Endothelial cell of umbilical vein (primary cell): ENCODE measurements at regions not wholly inside any gene's neighbourhood (a gene's known extent, or its start where the extent isn't known, plus 50 kb on each side); places are given as distances from the start of the nearest gene placed in this dataset.

Experiments used
- BruUV-seq: library from RNA; stranded (reverse); fragments of 400-500 nt; replicated peaks from 2 replicates; lab custom pipeline; 2021; lab: Mats Ljungman, UMichigan
- CTCF ChIA-PET: fragments of 300-600, 350-600 bp; sonication (Branson Sonifier 250); formaldehyde crosslinking; loops from one replicate; lab custom pipeline; 2021; ENCODE audit warnings: antibody characterized with exemption, inconsistent platforms; lab: Charles Lee
- POLR2A ChIA-PET: fragments of 300-600, 350-600 bp; sonication (Branson Sonifier 250); formaldehyde crosslinking; loops from one replicate; lab custom pipeline; 2021; ENCODE audit warnings: antibody characterized with exemption, inconsistent platforms; lab: Charles Lee
- DNase-seq: peaks from one replicate; pipeline ENCODE4 v3.0.0-alpha.2; 2011; ENCODE audit warnings: low read depth, low spot score
- FAIRE-seq: peaks from 2 replicates; lab custom pipeline; 2011; peaks lifted over from hg19 to GRCh38; lab: Jason Lieb, UNC
- H2AFZ ChIP-seq: 2 replicates; pipeline ENCODE4 v1.6.0; 2012; ENCODE audit warnings: low read depth, low read length, control low read depth, inconsistent platforms
- H3K27ac ChIP-seq: 2 replicates; pipeline ENCODE4 v1.5.1; 2011; ENCODE audit warnings: low read depth, mild to moderate bottlenecking, control low read depth, low read length, moderate library complexity; ENCODE audit not compliant: insufficient read depth
- H3K27me3 ChIP-seq, 2 experiments: 2 replicates each; pipeline versions ENCODE4 v1.6.0 to v1.6.1; 2011; ENCODE audit warnings: low read length in 2 of 2, mixed read lengths in 1 of 2; ENCODE audit not compliant: control insufficient read depth in 2 of 2, insufficient read depth in 2 of 2
- H3K36me3 ChIP-seq, 2 experiments: 2 replicates in 1 of 2; 3 replicates in 1 of 2; pipeline ENCODE4 v1.5.1; 2011; ENCODE audit warnings: low read length in 2 of 2, mild to moderate bottlenecking in 1 of 2, moderate library complexity in 1 of 2; ENCODE audit not compliant: control insufficient read depth in 2 of 2, insufficient read depth in 2 of 2; ENCODE audit errors: extremely low read depth in 1 of 2
- H3K4me1 ChIP-seq: 3 replicates; pipeline ENCODE4 v1.5.1; 2011; ENCODE audit warnings: mild to moderate bottlenecking, low read length; ENCODE audit not compliant: control insufficient read depth, insufficient read depth; ENCODE audit errors: extremely low read depth
- H3K4me2 ChIP-seq: 2 replicates; pipeline ENCODE4 v1.6.1; 2011; ENCODE audit warnings: low read length, control low read depth, mixed read lengths; ENCODE audit not compliant: insufficient read depth
- H3K4me3 ChIP-seq, 3 experiments: fragments of 200-600 bp in 1 of 3; sonication (generic), shearing (Covaris generic) in 1 of 3; replicated peaks in 1 of 3; 2 replicates each; pipeline ENCODE4 v1.5.1; 2011 to 2016; ENCODE audit warnings: control low read depth in 3 of 3, low read length in 3 of 3, mild to moderate bottlenecking in 2 of 3, inconsistent platforms in 1 of 3, low read depth in 1 of 3, moderate library complexity in 1 of 3; ENCODE audit not compliant: insufficient read depth in 1 of 3
- H3K79me2 ChIP-seq: 2 replicates; pipeline ENCODE4 v1.6.0; 2012; ENCODE audit warnings: low read length, inconsistent platforms; ENCODE audit not compliant: control insufficient read depth, insufficient read depth
- H3K9ac ChIP-seq: replicated peaks from 2 replicates; pipeline ENCODE3; 2011; ENCODE audit warnings: low read length, control low read depth; ENCODE audit not compliant: insufficient read depth; ENCODE audit errors: extremely low read depth
- H3K9me1 ChIP-seq: replicated peaks from 3 replicates; pipeline ENCODE4 v1.6.0; 2011; ENCODE audit warnings: mild to moderate bottlenecking, low read length; ENCODE audit not compliant: control insufficient read depth, insufficient read depth; ENCODE audit errors: extremely low read depth
- H3K9me3 ChIP-seq: replicated peaks from 2 replicates; pipeline ENCODE4 v1.5.1; 2012; ENCODE audit warnings: low read length, inconsistent platforms; ENCODE audit not compliant: control insufficient read depth, insufficient read depth
- H4K20me1 ChIP-seq: replicated peaks from 2 replicates; pipeline ENCODE3; 2011; ENCODE audit warnings: mild to moderate bottlenecking, low read length; ENCODE audit not compliant: control insufficient read depth, insufficient read depth; ENCODE audit errors: extremely low read depth
- CTCF ChIP-seq, 2 donors: IDR thresholded peaks; 1 replicate in 1 of 2; 2 replicates in 1 of 2; pipeline ENCODE4 v1.5.1; 2011; ENCODE audit warnings: low read length in 2 of 2, mild to moderate bottlenecking in 2 of 2, moderate library complexity in 2 of 2, control low read depth in 1 of 2, inconsistent platforms in 1 of 2, low read depth in 1 of 2; ENCODE audit not compliant: insufficient read depth in 1 of 2; ENCODE audit errors: extremely low read depth in 1 of 2
- EZH2 ChIP-seq: IDR thresholded peaks from 2 replicates; pipeline ENCODE4 v1.6.1; 2012; ENCODE audit warnings: borderline replicate concordance, low read depth, mild to moderate bottlenecking, moderate library complexity, low read length, inconsistent platforms; ENCODE audit not compliant: severe bottlenecking
- FOS ChIP-seq: IDR thresholded peaks from 2 replicates; pipeline ENCODE4 v1.6.1; 2011; ENCODE audit warnings: mild to moderate bottlenecking, low read length, moderate library complexity, borderline replicate concordance; ENCODE audit not compliant: insufficient read depth
- GATA2 ChIP-seq: IDR thresholded peaks from 2 replicates; pipeline ENCODE4 v1.7.0; 2011; ENCODE audit warnings: low read depth, mild to moderate bottlenecking, moderate library complexity, mixed read lengths, low read length; ENCODE audit not compliant: insufficient read length, insufficient read depth
- JUN ChIP-seq: IDR thresholded peaks from 2 replicates; pipeline ENCODE4 v1.6.1; 2011; ENCODE audit warnings: borderline replicate concordance, low read depth; ENCODE audit not compliant: insufficient read length, insufficient read depth
- MAX ChIP-seq: IDR thresholded peaks from 2 replicates; pipeline ENCODE4 v1.6.1; 2011; ENCODE audit not compliant: insufficient read depth, insufficient read length
- MYC ChIP-seq: IDR thresholded peaks from one replicate; pipeline ENCODE4 v1.6.1; 2011; ENCODE audit warnings: mild to moderate bottlenecking, low read depth, low read length
- POLR2A ChIP-seq: IDR thresholded peaks from 2 replicates; pipeline ENCODE4 v1.6.1; 2012; ENCODE audit warnings: low read depth, mild to moderate bottlenecking, control low read depth, low read length
- POLR2AphosphoS5 ChIP-seq: IDR thresholded peaks from 2 replicates; pipeline ENCODE4 v1.6.1; 2012; ENCODE audit warnings: low read depth, mild to moderate bottlenecking, control low read depth, low read length, moderate library complexity; ENCODE audit not compliant: insufficient read depth
- dilution Hi-C: fragments of 300-500 bp; cut with MboI; formaldehyde crosslinking; loops from one replicate; pipeline ENCODE4 v1.15.0; 2019; ENCODE audit warnings: low sequenced_read_pairs; ENCODE audit not compliant: extremely low pct_ligation_motif_present
- intact Hi-C: fragments of 100-400 bp; cut with micrococcal nuclease; formaldehyde crosslinking; loops from one replicate; pipeline ENCODE4 v1.10.0; 2022

GRCh38 chr3:24047513-24047912, 102.4 kb downstream of the NR1D2 start:
- no peaks in the 10 kb centered on the region for H3K9me1 ChIP-seq
- no peak overlapping the region for H2AFZ ChIP-seq
- H3K36me3 ChIP-seq = no peaks in the 10 kb centered on the region
- H3K9me3 ChIP-seq = no peaks in the 10 kb centered on the region
- POLR2A ChIA-PET = no interaction called here
- no peaks in the 10 kb centered on the region for H3K79me2 ChIP-seq
- no peak overlapping the region for H3K27ac ChIP-seq
- H3K27me3 ChIP-seq = no peaks in the 10 kb centered on the region
- no peak overlapping the region for H3K4me2 ChIP-seq
- TF ChIP-seq POLR2A (no peak), POLR2AphosphoS5 (no peak), JUN (no peak)
- no peak overlapping the region for H3K4me3 ChIP-seq
- no TSS peak for BruUV-seq
- DNase-seq (no peak), FAIRE-seq (no peak)
- no peaks in the 10 kb centered on the region for H3K4me1 ChIP-seq
- no peak overlapping the region for H3K9ac ChIP-seq
- no peaks in the 10 kb centered on the region for H4K20me1 ChIP-seq
- CTCF ChIA-PET = no interaction called here
- dilution Hi-C loops (no loop called here), intact Hi-C loops (no loop called here)

GRCh38 chr3:24048843-24049242, 103.8 kb downstream of the NR1D2 start:
- H3K27ac ChIP-seq = no peak overlapping the region
- no peak for DNase-seq
- H3K4me2 ChIP-seq = no peak overlapping the region
- no peak overlapping the region for H3K9ac ChIP-seq
- CTCF ChIA-PET = no interaction called here
- no peaks in the 10 kb centered on the region for H4K20me1 ChIP-seq
- FAIRE-seq = no peak
- dilution Hi-C loops = no loop called here
- TF ChIP-seq POLR2A = no peak
- no peak for TF ChIP-seq MAX
- TF ChIP-seq JUN = no peak
- TF ChIP-seq FOS = no peak
- no peak for TF ChIP-seq GATA2
- no peak for TF ChIP-seq EZH2
- TF ChIP-seq POLR2AphosphoS5 = no peak
- TF ChIP-seq MYC = no peak
- no peak for TF ChIP-seq CTCF (IDR thresholded peaks at IDR 0.05; ENCODE audit: extremely low read depth in 1 of 2, insufficient read depth in 1 of 2, low read depth in 1 of 2, low read length in 2 of 2)
- no peaks in the 10 kb centered on the region for H3K9me3 ChIP-seq
- H3K9me1 ChIP-seq = no peaks in the 10 kb centered on the region
- BruUV-seq = no TSS peak
- no peak overlapping the region for H2AFZ ChIP-seq
- H3K4me3 ChIP-seq = no peak overlapping the region
- H3K36me3 ChIP-seq = no peaks in the 10 kb centered on the region
- intact Hi-C loops = no loop called here
- no peaks in the 10 kb centered on the region for H3K4me1 ChIP-seq
- POLR2A ChIA-PET = no interaction called here
- H3K27me3 ChIP-seq = no peaks in the 10 kb centered on the region
- no peaks in the 10 kb centered on the region for H3K79me2 ChIP-seq
